GM21390 (cell line): ENCODE measurements at regions not wholly inside any gene's neighbourhood (a gene's known extent, or its start where the extent isn't known, plus 50 kb on each side); places are given as distances from the start of the nearest gene placed in this dataset.
"Not testable (repeated sequence)": the region's sequence is repeated elsewhere in the genome, so short reads cannot be mapped to it uniquely, and the experiment has no call there.

Experiments used
- ATAC-seq: cut with Tn5 transposase; IDR thresholded peaks from one replicate; pipeline ENCODE4 v1.9.1; 2021; ENCODE audit not compliant: unreplicated experiment

- ATAC-seq: no peak
Measured at GRCh38 chr6:126664271-126664670, 324.4 kb downstream of the CENPW start.

GRCh38 chr6:126665551-126665950 is 325.6 kb downstream of the CENPW start:
- no peak for ATAC-seq

GRCh38 chr6:126667071-126667470 is 327.2 kb downstream of the CENPW start:
- no peak for ATAC-seq

- no peak for ATAC-seq
Measured at GRCh38 chr6:126667728-126668127, 327.8 kb downstream of the CENPW start.

- ATAC-seq: peak; percentile 87
Measured at GRCh38 chr6:126672649-126673048, 332.7 kb downstream of the CENPW start.

- ATAC-seq: not testable (repeated sequence)
Measured at GRCh38 chr6:126673749-126674148, 333.8 kb downstream of the CENPW start.

- no peak for ATAC-seq
Measured at GRCh38 chr6:126682440-126682839, 342.5 kb downstream of the CENPW start.

- no peak for ATAC-seq
Measured at GRCh38 chr6:126685182-126685581, 345.3 kb downstream of the CENPW start.

- ATAC-seq: no peak
Measured at GRCh38 chr6:126696921-126697693, 357.2 kb downstream of the CENPW start.

GRCh38 chr6:126698732-126699240 is 358.9 kb downstream of the CENPW start:
- ATAC-seq: no peak

GRCh38 chr6:126701676-126702560 is 362.0 kb downstream of the CENPW start:
- no peak for ATAC-seq

- no peak for ATAC-seq
Measured at GRCh38 chr6:126716032-126716431, 376.1 kb downstream of the CENPW start.

- ATAC-seq: no peak
Measured at GRCh38 chr6:126716826-126717509, 377.1 kb downstream of the CENPW start.

GRCh38 chr6:126718600-126719327 is 378.8 kb downstream of the CENPW start:
- ATAC-seq: peak; percentile 93

GRCh38 chr6:126720304-126720703 is 380.4 kb downstream of the CENPW start:
- no peak for ATAC-seq

GRCh38 chr6:126721581-126722160 is 381.8 kb downstream of the CENPW start:
- no peak for ATAC-seq

GRCh38 chr6:126722411-126722810 is 382.5 kb downstream of the CENPW start:
- no peak for ATAC-seq

GRCh38 chr6:126723541-126724170 is 383.7 kb downstream of the CENPW start:
- ATAC-seq: no peak

- ATAC-seq: no peak
Measured at GRCh38 chr6:126724821-126725220, 384.9 kb downstream of the CENPW start.

- not testable (repeated sequence) for ATAC-seq
Measured at GRCh38 chr6:126726454-126726853, 386.5 kb downstream of the CENPW start.
